ENCODE measurements at regions not wholly inside any gene's neighbourhood (a gene's known extent, or its start where the extent isn't known, plus 50 kb on each side); places are given as distances from the start of the nearest gene placed in this dataset.

GRCh38 chr2:107437265-107437664, 389.4 kb upstream of the RGPD4 start:
- no peak for TF ChIP-seq MLX (CRISPR knock-in tag; IDR thresholded peaks at IDR 0.05)
- TF ChIP-seq CREM (CRISPR knock-in tag; IDR thresholded peaks at IDR 0.05), result no peak
- TF ChIP-seq MAX (CRISPR knock-in tag; IDR thresholded peaks at IDR 0.05), result no peak
- no peak for TF ChIP-seq ZSCAN18 (CRISPR knock-in tag; IDR thresholded peaks at IDR 0.05)
- TF ChIP-seq, protein P1, sequence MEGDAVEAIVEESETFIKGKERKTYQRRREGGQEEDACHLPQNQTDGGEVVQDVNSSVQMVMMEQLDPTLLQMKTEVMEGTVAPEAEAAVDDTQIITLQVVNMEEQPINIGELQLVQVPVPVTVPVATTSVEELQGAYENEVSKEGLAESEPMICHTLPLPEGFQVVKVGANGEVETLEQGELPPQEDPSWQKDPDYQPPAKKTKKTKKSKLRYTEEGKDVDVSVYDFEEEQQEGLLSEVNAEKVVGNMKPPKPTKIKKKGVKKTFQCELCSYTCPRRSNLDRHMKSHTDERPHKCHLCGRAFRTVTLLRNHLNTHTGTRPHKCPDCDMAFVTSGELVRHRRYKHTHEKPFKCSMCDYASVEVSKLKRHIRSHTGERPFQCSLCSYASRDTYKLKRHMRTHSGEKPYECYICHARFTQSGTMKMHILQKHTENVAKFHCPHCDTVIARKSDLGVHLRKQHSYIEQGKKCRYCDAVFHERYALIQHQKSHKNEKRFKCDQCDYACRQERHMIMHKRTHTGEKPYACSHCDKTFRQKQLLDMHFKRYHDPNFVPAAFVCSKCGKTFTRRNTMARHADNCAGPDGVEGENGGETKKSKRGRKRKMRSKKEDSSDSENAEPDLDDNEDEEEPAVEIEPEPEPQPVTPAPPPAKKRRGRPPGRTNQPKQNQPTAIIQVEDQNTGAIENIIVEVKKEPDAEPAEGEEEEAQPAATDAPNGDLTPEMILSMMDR (IDR thresholded peaks at IDR 0.05), result no peak
- no peak for TF ChIP-seq ELF4 (CRISPR knock-in tag; IDR thresholded peaks at IDR 0.05; ENCODE audit: low read depth)
- TF ChIP-seq, protein P2, sequence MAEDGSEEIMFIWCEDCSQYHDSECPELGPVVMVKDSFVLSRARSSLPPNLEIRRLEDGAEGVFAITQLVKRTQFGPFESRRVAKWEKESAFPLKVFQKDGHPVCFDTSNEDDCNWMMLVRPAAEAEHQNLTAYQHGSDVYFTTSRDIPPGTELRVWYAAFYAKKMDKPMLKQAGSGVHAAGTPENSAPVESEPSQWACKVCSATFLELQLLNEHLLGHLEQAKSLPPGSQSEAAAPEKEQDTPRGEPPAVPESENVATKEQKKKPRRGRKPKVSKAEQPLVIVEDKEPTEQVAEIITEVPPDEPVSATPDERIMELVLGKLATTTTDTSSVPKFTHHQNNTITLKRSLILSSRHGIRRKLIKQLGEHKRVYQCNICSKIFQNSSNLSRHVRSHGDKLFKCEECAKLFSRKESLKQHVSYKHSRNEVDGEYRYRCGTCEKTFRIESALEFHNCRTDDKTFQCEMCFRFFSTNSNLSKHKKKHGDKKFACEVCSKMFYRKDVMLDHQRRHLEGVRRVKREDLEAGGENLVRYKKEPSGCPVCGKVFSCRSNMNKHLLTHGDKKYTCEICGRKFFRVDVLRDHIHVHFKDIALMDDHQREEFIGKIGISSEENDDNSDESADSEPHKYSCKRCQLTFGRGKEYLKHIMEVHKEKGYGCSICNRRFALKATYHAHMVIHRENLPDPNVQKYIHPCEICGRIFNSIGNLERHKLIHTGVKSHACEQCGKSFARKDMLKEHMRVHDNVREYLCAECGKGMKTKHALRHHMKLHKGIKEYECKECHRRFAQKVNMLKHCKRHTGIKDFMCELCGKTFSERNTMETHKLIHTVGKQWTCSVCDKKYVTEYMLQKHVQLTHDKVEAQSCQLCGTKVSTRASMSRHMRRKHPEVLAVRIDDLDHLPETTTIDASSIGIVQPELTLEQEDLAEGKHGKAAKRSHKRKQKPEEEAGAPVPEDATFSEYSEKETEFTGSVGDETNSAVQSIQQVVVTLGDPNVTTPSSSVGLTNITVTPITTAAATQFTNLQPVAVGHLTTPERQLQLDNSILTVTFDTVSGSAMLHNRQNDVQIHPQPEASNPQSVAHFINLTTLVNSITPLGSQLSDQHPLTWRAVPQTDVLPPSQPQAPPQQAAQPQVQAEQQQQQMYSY (CRISPR knock-in tag; IDR thresholded peaks at IDR 0.05), result no peak
- no peak for TF ChIP-seq TEAD4 (CRISPR knock-in tag; IDR thresholded peaks at IDR 0.05)
- no peak for TF ChIP-seq ATF2 (CRISPR knock-in tag; IDR thresholded peaks at IDR 0.05; ENCODE audit: borderline replicate concordance, low read depth)
